ENCODE measurements at regions not wholly inside any gene's neighbourhood (a gene's known extent, or its start where the extent isn't known, plus 50 kb on each side); places are given as distances from the start of the nearest gene placed in this dataset.

- TF ChIP-seq CTCF (IDR thresholded peaks at IDR 0.05; ENCODE audit: control extremely low read depth in 1 of 3, insufficient read depth in 1 of 3, low read depth in 1 of 3, low read length in 3 of 3), result no peak
- TF ChIP-seq ATF2 (IDR thresholded peaks at IDR 0.05; ENCODE audit: low read length), result no peak
- TF ChIP-seq YY1 (IDR thresholded peaks at IDR 0.05; ENCODE audit: low read depth, low read length), result no peak
- no peak for TF ChIP-seq CBX8 (IDR thresholded peaks at IDR 0.05; ENCODE audit: borderline replicate concordance, low read depth, low read length)
- TF ChIP-seq RAD21 (IDR thresholded peaks at IDR 0.05 in 1 of 2, conservative IDR thresholded peaks at IDR 0.05 in 1 of 2; ENCODE audit: low read depth in 2 of 2, low read length in 2 of 2), result no peak
- no peak for TF ChIP-seq POLR2A (IDR thresholded peaks at IDR 0.05; ENCODE audit: control extremely low read depth in 1 of 2, low read depth in 2 of 2, low read length in 2 of 2)
- no peak for TF ChIP-seq TBP (IDR thresholded peaks at IDR 0.05; ENCODE audit: low read depth, low read length)
- no peak for TF ChIP-seq KDM1A (IDR thresholded peaks at IDR 0.05; ENCODE audit: borderline replicate concordance, low read length)
- no peak for TF ChIP-seq EP300 (IDR thresholded peaks at IDR 0.05; ENCODE audit: borderline replicate concordance in 1 of 2, low read depth in 2 of 2, low read length in 2 of 2)
Observed at GRCh38 chr7:70913924-70914323, 218.0 kb upstream of the GALNT17 start.

Measured in H1 (cell line).